GM12878 (cell line): ENCODE measurements at regions not wholly inside any gene's neighbourhood (a gene's known extent, or its start where the extent isn't known, plus 50 kb on each side); places are given as distances from the start of the nearest gene placed in this dataset.

Source experiments
- ATAC-seq: fragments of 200-7000 bp; cut with Tn5 transposase; 3 replicates; pipeline ENCODE4 v1.9.1; 2020; ENCODE audit warnings: mild to moderate bottlenecking, moderate library complexity
- BruUV-seq: library from RNA; stranded (reverse); fragments of 400-500 nt; replicated peaks from 2 replicates; lab custom pipeline; 2021; lab: Mats Ljungman, UMichigan
- CTCF ChIA-PET: fragments of 300-600 bp; sonication (Branson Sonifier 250); formaldehyde crosslinking; extraction: SDS; loops from one replicate; lab custom pipeline; 2021; ENCODE audit warnings: inconsistent platforms; lab: Yijun Ruan, JAX
- POLR2A ChIA-PET: fragments of 350-600 bp; formaldehyde crosslinking; extraction: SDS; loops from one replicate; lab custom pipeline; 2021; ENCODE audit warnings: inconsistent platforms; lab: Charles Lee
- RAD21 ChIA-PET: fragments of 300-600 bp; sonication (Branson Sonifier 250); formaldehyde crosslinking; loops from one replicate; lab custom pipeline; 2023; ENCODE audit warnings: antibody characterized with exemption; ENCODE audit not compliant: unreplicated experiment; lab: Charles Lee
- SMC1A ChIA-PET: fragments of 300-600 bp; sonication (Branson Sonifier 250); formaldehyde crosslinking; loops from one replicate; lab custom pipeline; 2023; ENCODE audit not compliant: unreplicated experiment, uncharacterized antibody; lab: Charles Lee
- DNase-seq: peaks from one replicate; pipeline ENCODE4 v3.0.0-alpha.2; 2011; ENCODE audit warnings: low read depth, low spot score
- FAIRE-seq: peaks from 3 replicates; lab custom pipeline; 2011; peaks lifted over from hg19 to GRCh38; lab: Jason Lieb, UNC
- H2AFZ ChIP-seq: 2 replicates; pipeline ENCODE4 v1.6.0; 2011; ENCODE audit warnings: low read depth, low read length, control low read depth; ENCODE audit not compliant: control insufficient read depth
- H3K27ac ChIP-seq: 2 replicates; pipeline ENCODE4 v1.5.1; 2011; ENCODE audit warnings: control low read depth; ENCODE audit not compliant: control insufficient read depth, insufficient read depth
- H3K27me3 ChIP-seq, 2 experiments: replicated peaks in 1 of 2; 2 replicates each; pipeline versions ENCODE4 v1.6.0 to v1.6.1; 2011; ENCODE audit warnings: low read length in 1 of 2; ENCODE audit not compliant: control insufficient read depth in 2 of 2, insufficient read depth in 2 of 2
- H3K36me3 ChIP-seq, 2 experiments: 2 replicates each; pipeline ENCODE4 v1.5.1; 2011; ENCODE audit warnings: low read length in 1 of 2; ENCODE audit not compliant: control insufficient read depth in 2 of 2, insufficient read depth in 2 of 2
- H3K4me1 ChIP-seq: 2 replicates; pipeline ENCODE4 v1.6.1; 2011; ENCODE audit warnings: mild to moderate bottlenecking, low read length, moderate library complexity, mixed read lengths; ENCODE audit not compliant: control insufficient read depth, insufficient read depth
- H3K4me2 ChIP-seq: 2 replicates; pipeline ENCODE4 v1.6.0; 2011; ENCODE audit warnings: control low read depth; ENCODE audit not compliant: control insufficient read depth, insufficient read depth
- H3K4me3 ChIP-seq: fragments of 200-600 bp; sonication (generic); 2 replicates; pipeline ENCODE4 v1.5.1; 2016
- H3K79me2 ChIP-seq: 2 replicates; pipeline ENCODE4 v1.6.0; 2011; ENCODE audit warnings: low read length; ENCODE audit not compliant: control insufficient read depth, insufficient read depth
- H3K9ac ChIP-seq: 2 replicates; pipeline ENCODE4 v1.8.0; 2011; ENCODE audit warnings: low read length, control low read depth, mixed read lengths; ENCODE audit not compliant: control insufficient read depth, insufficient read depth
- H3K9me3 ChIP-seq: replicated peaks from 3 replicates; pipeline ENCODE4 v1.5.1; 2011; ENCODE audit warnings: mild to moderate bottlenecking, low read length; ENCODE audit not compliant: control insufficient read depth, insufficient read depth
- H4K20me1 ChIP-seq: 2 replicates; pipeline ENCODE4 v1.6.0; 2011; ENCODE audit not compliant: control insufficient read depth, insufficient read depth
- ATF3 ChIP-seq: IDR thresholded peaks from 2 replicates; pipeline ENCODE4 v1.6.1; 2011; ENCODE audit warnings: low read depth, mild to moderate bottlenecking, low read length, moderate library complexity, borderline replicate concordance; ENCODE audit errors: extremely low read depth
- BRCA1 ChIP-seq: IDR thresholded peaks from 2 replicates; pipeline ENCODE4 v1.6.1; 2011; ENCODE audit warnings: low read depth, low read length, improper control_type of control experiment
- EP300 ChIP-seq, 2 experiments: fragments of 150-350 bp in 1 of 2; IDR thresholded peaks; 2 replicates each; pipeline ENCODE4 v1.6.1; 2011 to 2012; ENCODE audit warnings: low read depth in 2 of 2, low read length in 2 of 2, borderline replicate concordance in 1 of 2, improper control_type of control experiment in 1 of 2, inconsistent platforms in 1 of 2; ENCODE audit not compliant: control insufficient read depth in 1 of 2
- LARP7 ChIP-seq: fragments of 450-650 bp; IDR thresholded peaks from 2 replicates; pipeline ENCODE4 v1.6.1; 2017; ENCODE audit warnings: mild to moderate bottlenecking
- MTA3 ChIP-seq: IDR thresholded peaks from 2 replicates; pipeline ENCODE4 v1.6.1; 2012; ENCODE audit warnings: low read length, inconsistent platforms, borderline replicate concordance
- NR2C2 ChIP-seq: IDR thresholded peaks from 2 replicates; pipeline ENCODE4 v1.6.1; 2011; ENCODE audit warnings: borderline replicate concordance, low read depth; ENCODE audit not compliant: control insufficient read depth, insufficient read length
- RCOR1 ChIP-seq: conservative IDR thresholded peaks from 2 replicates; pipeline ENCODE4 v1.6.1; 2012; ENCODE audit warnings: low read depth, low read length, improper control_type of control experiment
- SUPT20H ChIP-seq: IDR thresholded peaks from 2 replicates; pipeline ENCODE4 v1.6.1; 2011; ENCODE audit warnings: low read depth, mild to moderate bottlenecking, low read length, moderate library complexity, borderline replicate concordance; ENCODE audit not compliant: control insufficient read depth
- USF1 ChIP-seq: IDR thresholded peaks from 2 replicates; pipeline ENCODE4 v1.6.1; 2011; ENCODE audit warnings: borderline replicate concordance, low read depth, mild to moderate bottlenecking, moderate library complexity, mixed read lengths, low read length; ENCODE audit not compliant: insufficient read depth; ENCODE audit errors: extremely low read length
- WGBS: methylation state at CpG from one replicate; pipeline ENCODE4 v1.1.6; 2016; ENCODE audit warnings: low lambda C conversion rate; ENCODE audit not compliant: insufficient replicate concordance, insufficient coverage; ENCODE audit errors: missing lambda C conversion rate; 5-methylcytosine and 5-hydroxymethylcytosine counted together
- in situ Hi-C: fragments of 300-500 bp; cut with MboI; formaldehyde crosslinking; loops from 9 replicates; pipeline ENCODE4 v1.14.3; 2018; ENCODE audit warnings: mixed read lengths
- intact Hi-C: fragments of 100-400 bp; cut with micrococcal nuclease; formaldehyde crosslinking; loops from one replicate; pipeline ENCODE4 v1.14.2; 2022; ENCODE audit not compliant: unreplicated experiment
- TF ChIP-seq, protein P1 (sequence below): fragments of 450-650 bp; formaldehyde crosslinking; IDR thresholded peaks from 2 replicates; pipeline ENCODE4 v1.5.0; 2022; ENCODE audit warnings: mild to moderate bottlenecking, missing genetic modification characterization
- TF ChIP-seq, protein P2 (sequence below): fragments of 450-650 bp; IDR thresholded peaks from 2 replicates; pipeline ENCODE4 v1.6.1; 2017; ENCODE audit warnings: mild to moderate bottlenecking, moderate library complexity

- RAD21 ChIA-PET: no interaction called here
- intact Hi-C loops: no loop called here
- POLR2A ChIA-PET: no interaction called here
- no peak for FAIRE-seq
- no peaks in the 10 kb centered on the region for H3K4me1 ChIP-seq
- no peak overlapping the region for H2AFZ ChIP-seq
- no peaks in the 10 kb centered on the region for H4K20me1 ChIP-seq
- no peaks in the 10 kb centered on the region for H3K79me2 ChIP-seq
- H3K4me2 ChIP-seq: no peak overlapping the region
- no peak overlapping the region for H3K27ac ChIP-seq
- CTCF ChIA-PET: interaction anchor here (0.8 kb wide), 1 partner anchor 91 kb away, joined by 3 read pairs; no protein-coding TSS in a partner anchor
- peaks cover 0 to 8% of the 10 kb centered on the region in 2 experiments for H3K27me3 ChIP-seq
- SMC1A ChIA-PET: no interaction called here
- H3K36me3 ChIP-seq: no peaks in the 10 kb centered on the region
- 17% methylated on average over 3 of the region's 3 CpGs for WGBS
- in situ Hi-C loops: no loop called here
- H3K4me3 ChIP-seq: no peak overlapping the region
- no peak for ATAC-seq
- H3K9ac ChIP-seq: no peak overlapping the region
- no TSS peak for BruUV-seq
- DNase-seq: no peak
- no peaks in the 10 kb centered on the region for H3K9me3 ChIP-seq
- TF ChIP-seq NR2C2: no peak
- TF ChIP-seq, protein P1, sequence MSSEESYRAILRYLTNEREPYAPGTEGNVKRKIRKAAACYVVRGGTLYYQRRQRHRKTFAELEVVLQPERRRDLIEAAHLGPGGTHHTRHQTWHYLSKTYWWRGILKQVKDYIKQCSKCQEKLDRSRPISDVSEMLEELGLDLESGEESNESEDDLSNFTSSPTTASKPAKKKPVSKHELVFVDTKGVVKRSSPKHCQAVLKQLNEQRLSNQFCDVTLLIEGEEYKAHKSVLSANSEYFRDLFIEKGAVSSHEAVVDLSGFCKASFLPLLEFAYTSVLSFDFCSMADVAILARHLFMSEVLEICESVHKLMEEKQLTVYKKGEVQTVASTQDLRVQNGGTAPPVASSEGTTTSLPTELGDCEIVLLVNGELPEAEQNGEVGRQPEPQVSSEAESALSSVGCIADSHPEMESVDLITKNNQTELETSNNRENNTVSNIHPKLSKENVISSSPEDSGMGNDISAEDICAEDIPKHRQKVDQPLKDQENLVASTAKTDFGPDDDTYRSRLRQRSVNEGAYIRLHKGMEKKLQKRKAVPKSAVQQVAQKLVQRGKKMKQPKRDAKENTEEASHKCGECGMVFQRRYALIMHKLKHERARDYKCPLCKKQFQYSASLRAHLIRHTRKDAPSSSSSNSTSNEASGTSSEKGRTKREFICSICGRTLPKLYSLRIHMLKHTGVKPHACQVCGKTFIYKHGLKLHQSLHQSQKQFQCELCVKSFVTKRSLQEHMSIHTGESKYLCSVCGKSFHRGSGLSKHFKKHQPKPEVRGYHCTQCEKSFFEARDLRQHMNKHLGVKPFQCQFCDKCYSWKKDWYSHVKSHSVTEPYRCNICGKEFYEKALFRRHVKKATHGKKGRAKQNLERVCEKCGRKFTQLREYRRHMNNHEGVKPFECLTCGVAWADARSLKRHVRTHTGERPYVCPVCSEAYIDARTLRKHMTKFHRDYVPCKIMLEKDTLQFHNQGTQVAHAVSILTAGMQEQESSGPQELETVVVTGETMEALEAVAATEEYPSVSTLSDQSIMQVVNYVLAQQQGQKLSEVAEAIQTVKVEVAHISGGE (CRISPR knock-in tag): no peak
- no peak for TF ChIP-seq RCOR1
- TF ChIP-seq BRCA1: no peak
- TF ChIP-seq LARP7: no peak
- TF ChIP-seq MTA3: no peak
- TF ChIP-seq, protein P2, sequence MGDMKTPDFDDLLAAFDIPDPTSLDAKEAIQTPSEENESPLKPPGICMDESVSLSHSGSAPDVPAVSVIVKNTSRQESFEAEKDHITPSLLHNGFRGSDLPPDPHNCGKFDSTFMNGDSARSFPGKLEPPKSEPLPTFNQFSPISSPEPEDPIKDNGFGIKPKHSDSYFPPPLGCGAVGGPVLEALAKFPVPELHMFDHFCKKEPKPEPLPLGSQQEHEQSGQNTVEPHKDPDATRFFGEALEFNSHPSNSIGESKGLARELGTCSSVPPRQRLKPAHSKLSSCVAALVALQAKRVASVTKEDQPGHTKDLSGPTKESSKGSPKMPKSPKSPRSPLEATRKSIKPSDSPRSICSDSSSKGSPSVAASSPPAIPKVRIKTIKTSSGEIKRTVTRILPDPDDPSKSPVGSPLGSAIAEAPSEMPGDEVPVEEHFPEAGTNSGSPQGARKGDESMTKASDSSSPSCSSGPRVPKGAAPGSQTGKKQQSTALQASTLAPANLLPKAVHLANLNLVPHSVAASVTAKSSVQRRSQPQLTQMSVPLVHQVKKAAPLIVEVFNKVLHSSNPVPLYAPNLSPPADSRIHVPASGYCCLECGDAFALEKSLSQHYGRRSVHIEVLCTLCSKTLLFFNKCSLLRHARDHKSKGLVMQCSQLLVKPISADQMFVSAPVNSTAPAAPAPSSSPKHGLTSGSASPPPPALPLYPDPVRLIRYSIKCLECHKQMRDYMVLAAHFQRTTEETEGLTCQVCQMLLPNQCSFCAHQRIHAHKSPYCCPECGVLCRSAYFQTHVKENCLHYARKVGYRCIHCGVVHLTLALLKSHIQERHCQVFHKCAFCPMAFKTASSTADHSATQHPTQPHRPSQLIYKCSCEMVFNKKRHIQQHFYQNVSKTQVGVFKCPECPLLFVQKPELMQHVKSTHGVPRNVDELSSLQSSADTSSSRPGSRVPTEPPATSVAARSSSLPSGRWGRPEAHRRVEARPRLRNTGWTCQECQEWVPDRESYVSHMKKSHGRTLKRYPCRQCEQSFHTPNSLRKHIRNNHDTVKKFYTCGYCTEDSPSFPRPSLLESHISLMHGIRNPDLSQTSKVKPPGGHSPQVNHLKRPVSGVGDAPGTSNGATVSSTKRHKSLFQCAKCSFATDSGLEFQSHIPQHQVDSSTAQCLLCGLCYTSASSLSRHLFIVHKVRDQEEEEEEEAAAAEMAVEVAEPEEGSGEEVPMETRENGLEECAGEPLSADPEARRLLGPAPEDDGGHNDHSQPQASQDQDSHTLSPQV: no peak
- no peak for TF ChIP-seq USF1
- TF ChIP-seq ATF3: no peak
- TF ChIP-seq SUPT20H: no peak
- TF ChIP-seq EP300 (IDR thresholded peaks at IDR 0.05; ENCODE audit: borderline replicate concordance in 1 of 2, control insufficient read depth in 1 of 2, low read depth in 2 of 2, low read length in 2 of 2): no peak
Observed at GRCh38 chr1:36667256-36667655, 184.5 kb upstream of the CSF3R start.
